ENCODE measurements at regions not wholly inside any gene's neighbourhood (a gene's known extent, or its start where the extent isn't known, plus 50 kb on each side); places are given as distances from the start of the nearest gene placed in this dataset.

GRCh38 chr2:234603619-234604018 lies 106.7 kb upstream of the ARL4C start:
- Histone ChIP-seq H3K27ac (ENCODE audit: low read length) (no peak overlapping the region), H3K9me3 (ENCODE audit: low read length) (no peaks in the 10 kb centered on the region), H3K27me3 (ENCODE audit: insufficient read depth, low read depth, low read length) (no peaks in the 10 kb centered on the region), H3K9me2 (ENCODE audit: insufficient read depth, low read length) (no peaks in the 10 kb centered on the region), H3K36me3 (ENCODE audit: insufficient read depth, low read length) (no peaks in the 10 kb centered on the region), H4K20me1 (ENCODE audit: insufficient read depth) (no peaks in the 10 kb centered on the region), H3K4me3 (ENCODE audit: low read length) (no peak overlapping the region), H2AFZ (ENCODE audit: low read depth, low read length) (no peak overlapping the region), H3K9ac (ENCODE audit: low read length) (no peak overlapping the region), H3K4me2 (ENCODE audit: low read length) (no peak overlapping the region), H3F3A (ENCODE audit: insufficient read depth, low read length, poor library complexity, severe bottlenecking) (no peaks in the 10 kb centered on the region), H3K79me2 (replicated peaks; ENCODE audit: insufficient read depth, low read length) (no peaks in the 10 kb centered on the region)
- TF ChIP-seq MXI1 (conservative IDR thresholded peaks at IDR 0.05; ENCODE audit: poor library complexity, severe bottlenecking) (no peak), SMC3 (conservative IDR thresholded peaks at IDR 0.05; ENCODE audit: poor library complexity) (no peak), POLR2AphosphoS5 (IDR thresholded peaks at IDR 0.05) (no peak), EP300 (conservative IDR thresholded peaks at IDR 0.05; ENCODE audit: poor library complexity, severe bottlenecking) (no peak), EZH2 (IDR thresholded peaks at IDR 0.05; ENCODE audit: borderline replicate concordance, insufficient read depth, low read length, poor library complexity, severe bottlenecking) (no peak)
- TF ChIP-seq, protein P1, sequence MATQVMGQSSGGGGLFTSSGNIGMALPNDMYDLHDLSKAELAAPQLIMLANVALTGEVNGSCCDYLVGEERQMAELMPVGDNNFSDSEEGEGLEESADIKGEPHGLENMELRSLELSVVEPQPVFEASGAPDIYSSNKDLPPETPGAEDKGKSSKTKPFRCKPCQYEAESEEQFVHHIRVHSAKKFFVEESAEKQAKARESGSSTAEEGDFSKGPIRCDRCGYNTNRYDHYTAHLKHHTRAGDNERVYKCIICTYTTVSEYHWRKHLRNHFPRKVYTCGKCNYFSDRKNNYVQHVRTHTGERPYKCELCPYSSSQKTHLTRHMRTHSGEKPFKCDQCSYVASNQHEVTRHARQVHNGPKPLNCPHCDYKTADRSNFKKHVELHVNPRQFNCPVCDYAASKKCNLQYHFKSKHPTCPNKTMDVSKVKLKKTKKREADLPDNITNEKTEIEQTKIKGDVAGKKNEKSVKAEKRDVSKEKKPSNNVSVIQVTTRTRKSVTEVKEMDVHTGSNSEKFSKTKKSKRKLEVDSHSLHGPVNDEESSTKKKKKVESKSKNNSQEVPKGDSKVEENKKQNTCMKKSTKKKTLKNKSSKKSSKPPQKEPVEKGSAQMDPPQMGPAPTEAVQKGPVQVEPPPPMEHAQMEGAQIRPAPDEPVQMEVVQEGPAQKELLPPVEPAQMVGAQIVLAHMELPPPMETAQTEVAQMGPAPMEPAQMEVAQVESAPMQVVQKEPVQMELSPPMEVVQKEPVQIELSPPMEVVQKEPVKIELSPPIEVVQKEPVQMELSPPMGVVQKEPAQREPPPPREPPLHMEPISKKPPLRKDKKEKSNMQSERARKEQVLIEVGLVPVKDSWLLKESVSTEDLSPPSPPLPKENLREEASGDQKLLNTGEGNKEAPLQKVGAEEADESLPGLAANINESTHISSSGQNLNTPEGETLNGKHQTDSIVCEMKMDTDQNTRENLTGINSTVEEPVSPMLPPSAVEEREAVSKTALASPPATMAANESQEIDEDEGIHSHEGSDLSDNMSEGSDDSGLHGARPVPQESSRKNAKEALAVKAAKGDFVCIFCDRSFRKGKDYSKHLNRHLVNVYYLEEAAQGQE (IDR thresholded peaks at IDR 0.05; ENCODE audit: borderline replicate concordance) = no peak
- TF ChIP-seq, protein P2, sequence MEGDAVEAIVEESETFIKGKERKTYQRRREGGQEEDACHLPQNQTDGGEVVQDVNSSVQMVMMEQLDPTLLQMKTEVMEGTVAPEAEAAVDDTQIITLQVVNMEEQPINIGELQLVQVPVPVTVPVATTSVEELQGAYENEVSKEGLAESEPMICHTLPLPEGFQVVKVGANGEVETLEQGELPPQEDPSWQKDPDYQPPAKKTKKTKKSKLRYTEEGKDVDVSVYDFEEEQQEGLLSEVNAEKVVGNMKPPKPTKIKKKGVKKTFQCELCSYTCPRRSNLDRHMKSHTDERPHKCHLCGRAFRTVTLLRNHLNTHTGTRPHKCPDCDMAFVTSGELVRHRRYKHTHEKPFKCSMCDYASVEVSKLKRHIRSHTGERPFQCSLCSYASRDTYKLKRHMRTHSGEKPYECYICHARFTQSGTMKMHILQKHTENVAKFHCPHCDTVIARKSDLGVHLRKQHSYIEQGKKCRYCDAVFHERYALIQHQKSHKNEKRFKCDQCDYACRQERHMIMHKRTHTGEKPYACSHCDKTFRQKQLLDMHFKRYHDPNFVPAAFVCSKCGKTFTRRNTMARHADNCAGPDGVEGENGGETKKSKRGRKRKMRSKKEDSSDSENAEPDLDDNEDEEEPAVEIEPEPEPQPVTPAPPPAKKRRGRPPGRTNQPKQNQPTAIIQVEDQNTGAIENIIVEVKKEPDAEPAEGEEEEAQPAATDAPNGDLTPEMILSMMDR (IDR thresholded peaks at IDR 0.05; ENCODE audit: poor library complexity, severe bottlenecking) = no peak

DNA sequence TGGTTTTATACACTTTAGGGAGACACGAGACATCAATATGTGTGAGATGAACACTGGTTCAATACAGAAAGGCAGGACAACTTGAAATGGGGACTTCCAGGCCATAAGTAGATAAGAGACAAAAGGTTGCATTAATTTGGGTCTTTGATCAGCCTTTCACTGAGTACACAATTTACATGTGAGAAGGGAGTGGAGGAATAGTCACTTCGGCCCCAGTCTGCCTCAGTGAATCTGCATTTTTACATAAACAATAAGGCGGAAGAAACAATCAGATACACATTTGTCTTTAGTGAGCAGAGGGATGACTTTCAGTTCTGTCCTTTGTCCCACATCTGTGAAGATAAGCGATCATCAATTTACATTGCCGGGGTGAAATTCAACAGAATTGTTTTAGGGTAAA lies 104.3 kb upstream of the ARL4C start:
- H3F3A ChIP-seq (ENCODE audit: insufficient read depth, low read length, poor library complexity, severe bottlenecking) = peaks cover 6% of the 10 kb centered on the region
- H4K20me1 ChIP-seq (ENCODE audit: insufficient read depth) = no peaks in the 10 kb centered on the region
- no peak overlapping the region for H3K27ac ChIP-seq (ENCODE audit: low read length)
- H3K79me2 ChIP-seq (replicated peaks; ENCODE audit: insufficient read depth, low read length) = no peaks in the 10 kb centered on the region
- H3K27me3 ChIP-seq (ENCODE audit: insufficient read depth, low read depth, low read length) = no peaks in the 10 kb centered on the region
- no peaks in the 10 kb centered on the region for H3K9me2 ChIP-seq (ENCODE audit: insufficient read depth, low read length)
- H3K4me2 ChIP-seq (ENCODE audit: low read length) = no peak overlapping the region
- no peaks in the 10 kb centered on the region for H3K36me3 ChIP-seq (ENCODE audit: insufficient read depth, low read length)
- TF ChIP-seq, protein P2 (IDR thresholded peaks at IDR 0.05; ENCODE audit: poor library complexity, severe bottlenecking) = no peak
- TF ChIP-seq POLR2AphosphoS5 (IDR thresholded peaks at IDR 0.05) (no peak), SMC3 (conservative IDR thresholded peaks at IDR 0.05; ENCODE audit: poor library complexity) (no peak), MXI1 (conservative IDR thresholded peaks at IDR 0.05; ENCODE audit: poor library complexity, severe bottlenecking) (no peak), EP300 (conservative IDR thresholded peaks at IDR 0.05; ENCODE audit: poor library complexity, severe bottlenecking) (no peak), TAF1 (IDR thresholded peaks at IDR 0.05; ENCODE audit: low read depth) (no peak), RAD21 (conservative IDR thresholded peaks at IDR 0.05) (no peak), EZH2 (IDR thresholded peaks at IDR 0.05; ENCODE audit: borderline replicate concordance, insufficient read depth, low read length, poor library complexity, severe bottlenecking) (no peak)
- TF ChIP-seq, protein P1 (IDR thresholded peaks at IDR 0.05; ENCODE audit: borderline replicate concordance) = no peak
- no peak overlapping the region for H3K9ac ChIP-seq (ENCODE audit: low read length)
- H3K4me3 ChIP-seq (ENCODE audit: low read length) = no peak overlapping the region
- H2AFZ ChIP-seq (ENCODE audit: low read depth, low read length) = no peak overlapping the region
- H3K9me3 ChIP-seq (ENCODE audit: low read length) = no peaks in the 10 kb centered on the region
